Vagina (tissue), 2 donors: ENCODE measurements at regions not wholly inside any gene's neighbourhood (a gene's known extent, or its start where the extent isn't known, plus 50 kb on each side); places are given as distances from the start of the nearest gene placed in this dataset.

Source experiments
- POLR2A ChIP-seq, 2 donors: fragments of 450-650 bp; IDR thresholded peaks; one replicate each; pipeline ENCODE4 v1.6.1; 2017; ENCODE audit warnings: antibody characterized with exemption in 2 of 2, mild to moderate bottlenecking in 2 of 2, moderate library complexity in 2 of 2
- POLR2AphosphoS5 ChIP-seq, 2 donors: sonication (generic); formaldehyde crosslinking; IDR thresholded peaks; one replicate each; pipeline ENCODE4 v1.9.0; 2017; ENCODE audit warnings: antibody characterized with exemption in 2 of 2, mild to moderate bottlenecking in 2 of 2, low read depth in 1 of 2; ENCODE audit not compliant: insufficient read depth in 1 of 2
- TF ChIP-seq, protein P1 (sequence below), 3 experiments: fragments of 450-650 bp in 2 of 3; fragments of 200-600 bp in 1 of 3; sonication (generic) in 1 of 3; IDR thresholded peaks; one replicate each; pipeline ENCODE4 v1.5.1; 2017 to 2019; ENCODE audit warnings: antibody characterized with exemption in 3 of 3, mild to moderate bottlenecking in 2 of 3, moderate library complexity in 2 of 3

DNA sequence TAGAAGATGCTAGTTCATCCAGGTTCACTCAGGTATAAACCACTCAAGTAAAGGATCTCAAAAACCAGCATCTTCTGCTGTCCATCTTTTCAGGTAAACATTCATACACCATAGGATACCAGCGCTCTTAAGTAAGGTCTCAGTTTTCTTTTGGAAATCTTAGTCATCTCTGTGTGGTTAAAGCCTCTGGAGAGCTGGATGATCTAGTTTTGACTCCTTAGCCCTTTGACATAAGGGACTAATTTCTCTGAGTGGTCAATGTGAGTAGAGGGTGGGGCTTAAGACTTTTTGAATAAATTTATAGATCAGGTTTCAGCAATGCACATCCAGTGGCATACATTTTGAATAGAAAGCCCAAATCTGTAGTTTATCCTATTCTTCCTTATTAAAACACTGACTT, 92.3 kb downstream of the CTH start:
- TF ChIP-seq, protein P1, sequence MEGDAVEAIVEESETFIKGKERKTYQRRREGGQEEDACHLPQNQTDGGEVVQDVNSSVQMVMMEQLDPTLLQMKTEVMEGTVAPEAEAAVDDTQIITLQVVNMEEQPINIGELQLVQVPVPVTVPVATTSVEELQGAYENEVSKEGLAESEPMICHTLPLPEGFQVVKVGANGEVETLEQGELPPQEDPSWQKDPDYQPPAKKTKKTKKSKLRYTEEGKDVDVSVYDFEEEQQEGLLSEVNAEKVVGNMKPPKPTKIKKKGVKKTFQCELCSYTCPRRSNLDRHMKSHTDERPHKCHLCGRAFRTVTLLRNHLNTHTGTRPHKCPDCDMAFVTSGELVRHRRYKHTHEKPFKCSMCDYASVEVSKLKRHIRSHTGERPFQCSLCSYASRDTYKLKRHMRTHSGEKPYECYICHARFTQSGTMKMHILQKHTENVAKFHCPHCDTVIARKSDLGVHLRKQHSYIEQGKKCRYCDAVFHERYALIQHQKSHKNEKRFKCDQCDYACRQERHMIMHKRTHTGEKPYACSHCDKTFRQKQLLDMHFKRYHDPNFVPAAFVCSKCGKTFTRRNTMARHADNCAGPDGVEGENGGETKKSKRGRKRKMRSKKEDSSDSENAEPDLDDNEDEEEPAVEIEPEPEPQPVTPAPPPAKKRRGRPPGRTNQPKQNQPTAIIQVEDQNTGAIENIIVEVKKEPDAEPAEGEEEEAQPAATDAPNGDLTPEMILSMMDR (IDR thresholded peaks at IDR 0.05), result no peak
- TF ChIP-seq POLR2A (IDR thresholded peaks at IDR 0.05), result no peak
- TF ChIP-seq POLR2AphosphoS5 (IDR thresholded peaks at IDR 0.05; ENCODE audit: insufficient read depth in 1 of 2, low read depth in 1 of 2), result no peak
